Non-pigmented ciliary epithelial cell (primary cell): ENCODE measurements at regions not wholly inside any gene's neighbourhood (a gene's known extent, or its start where the extent isn't known, plus 50 kb on each side); places are given as distances from the start of the nearest gene placed in this dataset.
"Not testable (repeated sequence)": the region's sequence is repeated elsewhere in the genome, so short reads cannot be mapped to it uniquely, and the experiment has no call there.

Source experiments
- DNase-seq: peaks from one replicate; pipeline ENCODE4 v3.0.0-alpha.2; 2010; ENCODE audit warnings: low read depth

DNA sequence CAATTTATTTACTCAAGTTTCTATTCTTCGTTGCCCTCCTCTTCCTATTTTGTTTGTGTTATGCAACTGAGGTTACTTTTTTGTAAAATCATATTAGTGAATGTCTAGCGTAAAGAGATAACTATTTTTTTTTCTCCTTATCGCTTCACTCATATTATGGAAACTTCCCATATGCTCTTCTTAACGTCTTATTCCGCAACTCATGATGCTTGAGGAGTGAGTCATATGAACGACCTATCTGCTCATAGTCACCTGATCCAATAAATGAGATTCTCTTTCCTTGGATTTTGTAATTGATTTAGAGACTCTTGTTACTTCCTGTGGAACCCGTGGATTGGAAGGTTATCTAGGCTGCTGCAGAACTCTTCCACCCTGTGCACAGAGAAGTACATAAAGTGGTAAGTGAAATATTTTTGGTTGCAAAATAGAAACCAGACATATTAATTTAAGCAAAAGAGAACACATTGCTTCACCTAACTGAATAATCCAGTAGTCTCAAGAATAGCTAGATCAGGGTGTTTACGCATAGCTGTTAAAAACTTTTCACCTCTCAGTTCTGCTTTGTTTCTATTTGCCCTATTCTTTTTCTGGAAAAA is 719.3 kb upstream of the SGO1 start:
- DNase-seq = no peak

DNA sequence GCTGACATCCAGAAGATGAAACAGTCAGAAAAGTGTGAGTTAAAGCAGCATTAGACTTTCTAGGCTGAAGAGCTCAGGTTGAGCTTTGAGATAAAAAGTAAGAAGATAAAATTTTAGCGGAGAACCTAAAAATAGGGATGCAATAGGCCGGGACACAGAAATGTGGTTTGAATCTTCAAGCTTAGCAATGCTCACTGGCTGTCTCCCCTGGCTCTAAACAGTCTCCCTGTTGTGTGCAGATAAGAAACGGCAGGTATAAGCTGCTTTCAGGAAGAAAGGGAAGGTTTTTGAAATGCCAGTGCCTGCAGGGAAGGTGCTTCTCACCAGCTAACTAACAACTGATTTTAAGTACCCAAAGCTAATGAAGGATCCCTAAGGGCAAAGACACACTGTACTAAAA is 718.7 kb upstream of the SGO1 start:
- DNase-seq = no peak

- no peak for DNase-seq
These were observed 713.0 kb upstream of the SGO1 start for GRCh38 chr3:20898962-20899361.

DNA sequence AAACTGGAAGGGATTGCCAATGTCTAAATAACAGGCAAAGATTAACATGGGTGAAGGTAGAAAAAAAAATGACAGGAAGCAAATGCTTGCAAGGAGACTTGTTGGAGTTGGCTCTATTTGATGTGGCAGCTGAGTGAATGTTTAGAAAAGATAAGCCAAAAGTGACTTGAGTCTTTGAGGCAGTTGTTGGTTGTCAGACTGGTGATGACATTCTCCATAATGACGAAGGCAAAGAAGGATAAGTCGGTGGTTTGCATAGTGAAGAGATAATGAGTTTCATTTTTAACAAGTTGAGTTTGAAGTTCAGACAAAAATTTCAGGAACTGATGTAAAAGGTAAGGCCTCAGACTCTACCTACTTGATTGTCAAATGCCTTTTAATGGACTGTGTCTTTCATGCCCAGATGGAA is 704.1 kb upstream of the SGO1 start:
- DNase-seq = no peak

- DNase-seq = no peak
These were observed 692.7 kb upstream of the SGO1 start for GRCh38 chr3:20878691-20879090.

GRCh38 chr3:20873235-20873634 is 687.2 kb upstream of the SGO1 start:
- no peak for DNase-seq

- no peak for DNase-seq
These were observed 684.3 kb upstream of the SGO1 start for GRCh38 chr3:20870106-20870899.

DNA sequence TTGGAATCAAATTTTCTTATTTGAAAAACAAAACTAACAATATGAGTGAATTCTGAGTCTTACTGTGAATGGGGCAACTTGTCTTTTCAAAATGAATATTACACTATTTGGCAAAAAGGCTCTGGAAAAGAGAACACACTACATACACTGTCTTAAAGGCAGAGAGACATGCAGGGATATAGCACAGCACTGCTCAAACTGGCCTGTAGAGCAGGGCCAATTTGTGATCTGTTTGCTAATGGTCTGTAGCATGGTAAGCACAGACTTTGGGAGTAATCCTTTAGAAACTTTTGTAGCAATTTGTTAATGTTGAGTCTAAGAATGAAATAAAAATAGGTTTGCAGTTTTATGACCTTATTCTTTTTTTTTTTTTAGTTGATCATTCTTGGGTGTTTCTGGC is 679.8 kb upstream of the SGO1 start:
- DNase-seq = no peak

DNA sequence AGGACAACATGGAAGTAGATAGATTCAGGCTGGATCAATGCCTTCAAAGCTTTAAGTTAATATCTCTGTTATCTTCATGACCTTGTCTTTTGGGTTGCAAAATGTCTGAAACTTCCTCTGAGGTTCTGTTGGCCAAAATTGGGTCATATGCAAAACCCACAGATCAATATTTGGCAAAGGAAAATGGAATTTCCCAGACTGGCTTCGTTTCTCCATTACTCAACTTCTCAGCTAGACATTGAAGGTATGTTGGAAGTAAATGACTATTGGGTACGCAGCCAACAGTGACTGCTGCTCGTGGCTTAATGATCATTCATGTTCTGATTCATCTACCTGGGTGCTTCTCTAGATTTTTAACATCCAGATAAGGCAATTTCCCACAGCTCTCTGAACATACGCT is 675.4 kb upstream of the SGO1 start:
- DNase-seq = no peak

DNA sequence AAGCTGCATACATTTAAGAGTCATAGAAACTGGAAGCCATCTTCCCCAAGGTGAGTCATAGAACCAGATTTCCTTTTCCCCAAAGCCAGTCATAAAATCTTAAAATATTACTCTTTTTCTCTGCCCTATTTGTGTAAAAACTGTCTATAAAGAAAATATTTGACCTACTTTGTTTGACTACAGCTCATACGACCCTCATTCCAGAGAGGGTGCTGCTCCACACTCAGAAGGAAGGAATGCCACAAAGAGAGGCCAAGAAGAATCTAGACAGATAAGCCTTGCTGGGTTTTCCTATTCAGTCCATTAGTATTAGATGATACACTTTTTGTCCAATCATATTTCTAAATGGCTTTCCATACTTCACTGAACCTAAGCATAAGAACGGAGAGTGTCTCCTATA is 671.6 kb upstream of the SGO1 start:
- peak; percentile 18 for DNase-seq

GRCh38 chr3:20853890-20854289 is 667.9 kb upstream of the SGO1 start:
- DNase-seq = no peak

- no peak for DNase-seq
These were observed 666.7 kb upstream of the SGO1 start for GRCh38 chr3:20852712-20853111.

DNA sequence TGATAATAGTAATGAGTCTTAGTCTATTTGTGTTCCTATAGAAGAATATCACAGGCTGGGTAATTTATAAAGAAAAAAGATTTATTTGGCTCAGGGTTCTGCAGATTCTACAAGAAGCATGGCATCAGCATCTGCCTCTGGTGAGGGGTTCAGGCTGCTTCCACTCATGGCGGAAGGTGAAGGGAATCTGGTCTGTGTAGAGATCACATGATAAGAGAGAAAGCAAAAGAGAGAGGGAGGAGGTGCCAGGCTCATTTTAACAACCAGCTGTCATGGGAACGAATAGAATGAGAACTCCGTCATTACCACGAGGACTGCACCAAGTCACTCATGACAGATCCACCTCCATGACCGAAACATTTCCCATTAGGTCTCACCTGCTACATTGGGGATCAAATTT is 664.0 kb upstream of the SGO1 start:
- DNase-seq = no peak

GRCh38 chr3:20846832-20847231 is 660.8 kb upstream of the SGO1 start:
- no peak for DNase-seq

GRCh38 chr3:20846066-20846465 is 660.1 kb upstream of the SGO1 start:
- no peak for DNase-seq

GRCh38 chr3:20844851-20845250 is 658.8 kb upstream of the SGO1 start:
- no peak for DNase-seq

DNA sequence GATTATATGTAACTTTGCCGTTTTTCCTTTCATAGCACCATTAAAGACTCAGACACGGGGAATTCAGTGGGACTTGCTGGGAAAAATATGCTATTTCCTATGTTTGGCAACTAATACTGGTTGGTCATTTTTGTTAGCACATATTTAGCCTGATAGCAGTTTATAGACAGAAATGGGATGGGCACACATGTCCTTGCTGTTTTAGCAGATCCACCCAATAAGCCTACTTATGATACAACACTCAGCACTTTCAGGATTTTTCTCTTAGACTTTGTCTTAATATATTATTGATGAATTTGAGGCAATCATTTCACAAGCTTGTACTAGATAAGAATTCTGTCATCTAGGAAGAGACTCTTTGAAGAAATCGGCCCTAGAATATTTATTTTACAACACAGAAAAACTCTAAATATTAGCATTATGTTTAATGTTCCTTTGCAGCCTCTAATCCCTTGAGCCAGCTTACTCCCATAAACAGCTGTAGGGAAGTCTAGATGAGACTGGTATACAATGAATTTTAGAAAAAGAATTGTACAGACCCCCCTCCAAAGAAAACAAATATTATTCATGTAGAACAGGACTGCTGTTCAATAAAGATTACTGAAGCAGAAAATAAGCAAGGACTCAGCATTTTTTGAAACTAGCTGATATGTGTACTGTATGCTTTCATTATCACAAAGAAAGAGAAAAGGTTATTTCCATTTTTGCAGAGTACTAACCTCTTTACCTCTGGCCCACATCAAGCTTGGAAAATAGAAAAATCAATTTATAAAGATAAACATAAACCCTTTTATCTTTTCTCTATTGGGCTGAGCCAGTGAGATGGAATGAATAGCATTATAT is 656.8 kb upstream of the SGO1 start:
- DNase-seq = no peak

DNA sequence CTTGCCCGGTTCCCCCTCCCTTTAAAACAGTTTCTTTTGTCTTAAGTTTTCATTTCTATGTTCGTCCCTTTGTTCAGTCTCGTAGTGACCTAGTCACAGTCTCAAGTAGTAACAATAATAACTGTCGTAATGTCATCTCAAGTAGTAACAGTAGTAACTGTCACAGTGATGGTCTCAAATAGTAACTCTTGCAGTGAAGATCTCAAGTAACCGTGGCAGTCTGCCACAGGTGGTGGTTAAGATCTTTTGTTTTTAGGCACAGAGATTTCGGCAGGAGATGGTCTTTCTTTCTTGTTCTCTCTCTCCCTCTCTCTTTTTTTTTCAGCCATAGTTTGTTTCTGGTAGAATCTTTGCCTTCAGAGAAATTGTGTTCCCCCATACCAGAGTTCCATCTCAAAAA is 656.0 kb upstream of the SGO1 start:
- DNase-seq = no peak

- no peak for DNase-seq
These were observed 651.8 kb upstream of the SGO1 start for GRCh38 chr3:20837676-20838302.

DNA sequence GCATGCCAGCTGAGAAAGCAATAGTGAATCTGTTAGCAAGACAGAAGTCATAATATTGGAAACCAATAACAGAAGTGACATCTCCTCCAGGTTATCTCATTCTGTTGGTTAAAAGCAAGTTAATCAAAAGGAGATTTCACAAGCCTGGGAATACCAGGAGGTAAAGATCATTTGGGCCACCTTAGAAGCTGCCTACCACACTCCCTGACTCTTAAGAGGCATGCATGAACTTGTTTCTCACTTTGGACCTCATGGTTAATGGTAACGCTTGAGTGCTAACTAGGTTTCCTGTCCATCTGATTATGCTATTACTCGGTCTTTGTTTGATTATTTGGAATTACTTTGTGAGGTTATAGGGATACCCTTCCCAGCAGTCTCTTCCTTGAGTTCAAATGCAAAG is 650.8 kb upstream of the SGO1 start:
- no peak for DNase-seq

GRCh38 chr3:20832963-20833362 is 647.0 kb upstream of the SGO1 start:
- no peak for DNase-seq

- DNase-seq = no peak
These were observed 636.2 kb upstream of the SGO1 start for GRCh38 chr3:20822251-20822650.

DNA sequence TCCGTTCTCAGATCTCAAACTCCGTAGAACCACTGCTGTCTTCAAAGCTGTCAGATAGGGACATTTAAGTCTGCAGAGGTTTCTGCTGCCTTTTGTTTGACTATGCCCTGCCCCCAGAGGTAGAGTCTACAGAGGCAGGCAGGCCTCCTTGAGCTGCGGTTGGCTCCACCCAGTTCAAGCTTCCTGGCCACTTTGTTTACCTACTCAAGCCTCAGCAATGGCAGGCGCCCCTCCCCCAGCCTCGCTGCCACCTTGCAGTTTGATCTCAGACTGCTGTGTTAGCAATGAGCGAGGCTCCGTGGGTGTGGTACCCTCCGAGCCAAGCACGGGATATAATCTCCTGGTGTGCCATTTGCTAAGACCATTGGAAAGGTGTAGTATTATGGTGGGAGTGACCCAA is 634.9 kb upstream of the SGO1 start:
- DNase-seq = not testable (repeated sequence)
